ENCODE measurements at regions not wholly inside any gene's neighbourhood (a gene's known extent, or its start where the extent isn't known, plus 50 kb on each side); places are given as distances from the start of the nearest gene placed in this dataset.

GRCh38 chr2:167675906-167676305 lies 571.5 kb downstream of the STK39 start:
- ChIA-PET CTCF (no interaction called here), POLR2A (no interaction called here)
- TF ChIP-seq LEF1 (IDR thresholded peaks at IDR 0.05; ENCODE audit: borderline replicate concordance) (no peak), ELF4 (IDR thresholded peaks at IDR 0.05) (no peak)
- DNase-seq (ENCODE audit: extremely low spot score), result no peak

GRCh38 chr2:167670588-167670987 lies 576.8 kb downstream of the STK39 start:
- ChIA-PET CTCF (no interaction called here), POLR2A (no interaction called here)
- DNase-seq (ENCODE audit: extremely low spot score), result no peak
- TF ChIP-seq ARNT (IDR thresholded peaks at IDR 0.05) (no peak), NFRKB (IDR thresholded peaks at IDR 0.05) (no peak), FOXM1 (IDR thresholded peaks at IDR 0.05; ENCODE audit: borderline replicate concordance) (no peak)

- DNase-seq (ENCODE audit: extremely low spot score), result no peak
- no peak for TF ChIP-seq SUZ12 (IDR thresholded peaks at IDR 0.05)
- TF ChIP-seq LEF1 (IDR thresholded peaks at IDR 0.05; ENCODE audit: borderline replicate concordance), result no peak
- no peak for TF ChIP-seq ELF4 (IDR thresholded peaks at IDR 0.05)
- TF ChIP-seq FOXM1 (IDR thresholded peaks at IDR 0.05; ENCODE audit: borderline replicate concordance), result no peak
- no peak for TF ChIP-seq HDGF (IDR thresholded peaks at IDR 0.05; ENCODE audit: borderline replicate concordance)
- no peak for TF ChIP-seq BHLHE40 (IDR thresholded peaks at IDR 0.05; ENCODE audit: borderline replicate concordance)
- TF ChIP-seq FOXK2 (IDR thresholded peaks at IDR 0.05), result no peak
- no peak for TF ChIP-seq ARNT (IDR thresholded peaks at IDR 0.05)
- TF ChIP-seq TARDBP (IDR thresholded peaks at IDR 0.05), result no peak
- no peak for TF ChIP-seq L3MBTL2 (conservative IDR thresholded peaks at IDR 0.05)
- TF ChIP-seq NFRKB (IDR thresholded peaks at IDR 0.05), result no peak
- no peak for TF ChIP-seq ZNF384 (IDR thresholded peaks at IDR 0.05)
- TF ChIP-seq PKNOX1 (IDR thresholded peaks at IDR 0.05), result no peak
- TF ChIP-seq CTBP1 (IDR thresholded peaks at IDR 0.05; ENCODE audit: borderline replicate concordance), result no peak
- TF ChIP-seq FOXA1 (IDR thresholded peaks at IDR 0.05), result no peak
- TF ChIP-seq SP1 (IDR thresholded peaks at IDR 0.05), result no peak
- CTCF ChIA-PET, result no interaction called here
- POLR2A ChIA-PET, result no interaction called here
These were observed 594.3 kb downstream of the STK39 start for GRCh38 chr2:167653131-167653530.

- ChIA-PET CTCF (interaction anchor here (1.0 kb wide), 1 partner anchor 74 kb away, joined by 6 read pairs; no protein-coding TSS in a partner anchor), POLR2A (no interaction called here)
- TF ChIP-seq TARDBP (IDR thresholded peaks at IDR 0.05) (no peak), L3MBTL2 (conservative IDR thresholded peaks at IDR 0.05) (no peak), ELF4 (IDR thresholded peaks at IDR 0.05) (no peak), ARNT (IDR thresholded peaks at IDR 0.05) (no peak), SUZ12 (IDR thresholded peaks at IDR 0.05) (no peak), SP1 (IDR thresholded peaks at IDR 0.05) (no peak), CTBP1 (IDR thresholded peaks at IDR 0.05; ENCODE audit: borderline replicate concordance) (no peak), HDGF (IDR thresholded peaks at IDR 0.05; ENCODE audit: borderline replicate concordance) (no peak), FOXM1 (IDR thresholded peaks at IDR 0.05; ENCODE audit: borderline replicate concordance) (no peak), NFRKB (IDR thresholded peaks at IDR 0.05) (no peak), ZNF384 (IDR thresholded peaks at IDR 0.05) (no peak), FOXA1 (IDR thresholded peaks at IDR 0.05) (no peak), LEF1 (IDR thresholded peaks at IDR 0.05; ENCODE audit: borderline replicate concordance) (no peak), PKNOX1 (IDR thresholded peaks at IDR 0.05) (no peak)
- DNase-seq (ENCODE audit: extremely low spot score), result no peak
These were observed 595.0 kb downstream of the STK39 start for GRCh38 chr2:167652401-167652800.

- CTCF ChIA-PET, result interaction anchor here (1.0 kb wide), 1 partner anchor 75 kb away, joined by 6 read pairs; no protein-coding TSS in a partner anchor
- POLR2A ChIA-PET, result no interaction called here
- TF ChIP-seq L3MBTL2 (conservative IDR thresholded peaks at IDR 0.05), result no peak
- TF ChIP-seq NFRKB (IDR thresholded peaks at IDR 0.05), result no peak
- no peak for TF ChIP-seq SP1 (IDR thresholded peaks at IDR 0.05)
- TF ChIP-seq TARDBP (IDR thresholded peaks at IDR 0.05), result no peak
- TF ChIP-seq LEF1 (IDR thresholded peaks at IDR 0.05; ENCODE audit: borderline replicate concordance), result no peak
- no peak for TF ChIP-seq FOXM1 (IDR thresholded peaks at IDR 0.05; ENCODE audit: borderline replicate concordance)
- no peak for TF ChIP-seq ELF4 (IDR thresholded peaks at IDR 0.05)
- TF ChIP-seq BHLHE40 (IDR thresholded peaks at IDR 0.05; ENCODE audit: borderline replicate concordance), result no peak
- TF ChIP-seq ZNF384 (IDR thresholded peaks at IDR 0.05), result no peak
- no peak for TF ChIP-seq HDGF (IDR thresholded peaks at IDR 0.05; ENCODE audit: borderline replicate concordance)
- TF ChIP-seq CTBP1 (IDR thresholded peaks at IDR 0.05; ENCODE audit: borderline replicate concordance), result no peak
- no peak for DNase-seq (ENCODE audit: extremely low spot score)
These were observed 595.8 kb downstream of the STK39 start for GRCh38 chr2:167651406-167652151.

- CTCF ChIA-PET, result no interaction called here
- POLR2A ChIA-PET, result no interaction called here
- TF ChIP-seq L3MBTL2 (conservative IDR thresholded peaks at IDR 0.05), result no peak
- TF ChIP-seq NFRKB (IDR thresholded peaks at IDR 0.05), result no peak
- no peak for TF ChIP-seq HDGF (IDR thresholded peaks at IDR 0.05; ENCODE audit: borderline replicate concordance)
- TF ChIP-seq SP1 (IDR thresholded peaks at IDR 0.05), result no peak
- no peak for TF ChIP-seq FOXM1 (IDR thresholded peaks at IDR 0.05; ENCODE audit: borderline replicate concordance)
- TF ChIP-seq ELF4 (IDR thresholded peaks at IDR 0.05), result no peak
- no peak for TF ChIP-seq FOXK2 (IDR thresholded peaks at IDR 0.05)
- no peak for TF ChIP-seq CTBP1 (IDR thresholded peaks at IDR 0.05; ENCODE audit: borderline replicate concordance)
- no peak for TF ChIP-seq BHLHE40 (IDR thresholded peaks at IDR 0.05; ENCODE audit: borderline replicate concordance)
- no peak for TF ChIP-seq TARDBP (IDR thresholded peaks at IDR 0.05)
- DNase-seq (ENCODE audit: extremely low spot score), result no peak
These were observed 600.8 kb downstream of the STK39 start for GRCh38 chr2:167646557-167646956.

GRCh38 chr2:167640096-167640495 lies 607.3 kb downstream of the STK39 start:
- POLR2A ChIA-PET, result no interaction called here
- CTCF ChIA-PET, result no interaction called here
- TF ChIP-seq HDGF (IDR thresholded peaks at IDR 0.05; ENCODE audit: borderline replicate concordance), result no peak
- no peak for TF ChIP-seq ELF4 (IDR thresholded peaks at IDR 0.05)
- TF ChIP-seq ZNF384 (IDR thresholded peaks at IDR 0.05), result no peak
- no peak for TF ChIP-seq FOXM1 (IDR thresholded peaks at IDR 0.05; ENCODE audit: borderline replicate concordance)
- no peak for TF ChIP-seq L3MBTL2 (conservative IDR thresholded peaks at IDR 0.05)
- TF ChIP-seq CTBP1 (IDR thresholded peaks at IDR 0.05; ENCODE audit: borderline replicate concordance), result no peak
- TF ChIP-seq BHLHE40 (IDR thresholded peaks at IDR 0.05; ENCODE audit: borderline replicate concordance), result no peak
- no peak for TF ChIP-seq LEF1 (IDR thresholded peaks at IDR 0.05; ENCODE audit: borderline replicate concordance)
- no peak for TF ChIP-seq NFRKB (IDR thresholded peaks at IDR 0.05)
- TF ChIP-seq FOXA1 (IDR thresholded peaks at IDR 0.05), result no peak
- no peak for TF ChIP-seq PKNOX1 (IDR thresholded peaks at IDR 0.05)
- TF ChIP-seq SP1 (IDR thresholded peaks at IDR 0.05), result no peak
- TF ChIP-seq SUZ12 (IDR thresholded peaks at IDR 0.05), result no peak
- no peak for TF ChIP-seq TARDBP (IDR thresholded peaks at IDR 0.05)
- no peak for TF ChIP-seq FOXK2 (IDR thresholded peaks at IDR 0.05)
- no peak for TF ChIP-seq ARNT (IDR thresholded peaks at IDR 0.05)
- no peak for DNase-seq (ENCODE audit: extremely low spot score)
